ENCODE measurements at regions not wholly inside any gene's neighbourhood (a gene's known extent, or its start where the extent isn't known, plus 50 kb on each side); places are given as distances from the start of the nearest gene placed in this dataset.

DNA sequence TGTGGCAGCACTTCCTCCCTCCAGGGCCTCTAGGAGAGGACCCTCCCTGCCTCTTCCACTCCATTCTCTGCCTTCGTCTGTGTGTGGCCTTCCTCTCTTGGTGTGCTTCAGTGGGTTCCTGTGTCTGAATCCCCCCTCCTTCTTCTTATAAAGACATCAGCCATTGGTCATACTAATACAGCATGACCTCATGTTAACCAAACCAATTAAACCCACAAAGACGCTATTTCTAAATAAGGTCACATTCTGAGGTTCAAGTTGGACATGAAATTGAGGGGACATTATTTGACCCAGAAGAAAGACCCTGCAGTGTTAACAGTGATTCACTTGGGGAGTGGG lies 398.6 kb downstream of the SHANK2 start:
- Mint-ChIP-seq H3K36me3 (ENCODE audit: insufficient read depth in 1 of 3, low read depth in 3 of 3) (no peaks in the 10 kb centered on the region; a peak in 1 of 7 replicates), H3K4me3 (no peak overlapping the region), H3K27ac (no peak overlapping the region; a peak in 1 of 7 replicates), H3K27me3 (ENCODE audit: low read depth) (no peaks in the 10 kb centered on the region), H3K4me1 (peaks cover 2 to 4% of the 10 kb centered on the region in 2 experiments; a peak in 2 of 4 replicates), H3K9me3 (no peaks in the 10 kb centered on the region)
- no peaks in the 10 kb centered on the region for H4K20me1 ChIP-seq (ENCODE audit: control insufficient read depth, insufficient read depth, insufficient read length)
- no peak overlapping the region for H4K8ac ChIP-seq (replicated peaks; ENCODE audit: insufficient read length, low read depth, low read length)
- no peak overlapping the region for H4K5ac ChIP-seq (ENCODE audit: insufficient read length, low read depth, low read length)
- H3K27me3 ChIP-seq (ENCODE audit: insufficient read depth, low read length) = no peaks in the 10 kb centered on the region
- H2AFZ ChIP-seq (ENCODE audit: low read length) = no peak overlapping the region
- no peak overlapping the region for H3K4ac ChIP-seq (ENCODE audit: low read depth, low read length)
- H3K79me2 ChIP-seq (ENCODE audit: insufficient read depth, low read length) = no peaks in the 10 kb centered on the region
- WGBS (ENCODE audit: extremely low coverage, insufficient read length, low lambda C conversion rate) = no CpG with 5 or more reads among the region's 2 CpGs
- no peak overlapping the region for H2BK12ac ChIP-seq (ENCODE audit: insufficient read length, low read depth, low read length)
- TF ChIP-seq, protein P1, sequence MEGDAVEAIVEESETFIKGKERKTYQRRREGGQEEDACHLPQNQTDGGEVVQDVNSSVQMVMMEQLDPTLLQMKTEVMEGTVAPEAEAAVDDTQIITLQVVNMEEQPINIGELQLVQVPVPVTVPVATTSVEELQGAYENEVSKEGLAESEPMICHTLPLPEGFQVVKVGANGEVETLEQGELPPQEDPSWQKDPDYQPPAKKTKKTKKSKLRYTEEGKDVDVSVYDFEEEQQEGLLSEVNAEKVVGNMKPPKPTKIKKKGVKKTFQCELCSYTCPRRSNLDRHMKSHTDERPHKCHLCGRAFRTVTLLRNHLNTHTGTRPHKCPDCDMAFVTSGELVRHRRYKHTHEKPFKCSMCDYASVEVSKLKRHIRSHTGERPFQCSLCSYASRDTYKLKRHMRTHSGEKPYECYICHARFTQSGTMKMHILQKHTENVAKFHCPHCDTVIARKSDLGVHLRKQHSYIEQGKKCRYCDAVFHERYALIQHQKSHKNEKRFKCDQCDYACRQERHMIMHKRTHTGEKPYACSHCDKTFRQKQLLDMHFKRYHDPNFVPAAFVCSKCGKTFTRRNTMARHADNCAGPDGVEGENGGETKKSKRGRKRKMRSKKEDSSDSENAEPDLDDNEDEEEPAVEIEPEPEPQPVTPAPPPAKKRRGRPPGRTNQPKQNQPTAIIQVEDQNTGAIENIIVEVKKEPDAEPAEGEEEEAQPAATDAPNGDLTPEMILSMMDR (conservative IDR thresholded peaks at IDR 0.05) = no peak
- no peak overlapping the region for H3K56ac ChIP-seq (ENCODE audit: insufficient read length, low read depth, low read length)
- no peak overlapping the region for H2BK20ac ChIP-seq (ENCODE audit: low read depth, low read length, poor library complexity, severe bottlenecking)
- H3K9ac ChIP-seq (ENCODE audit: extremely low read depth, insufficient read length, low read length) = no peak overlapping the region
- no peak for DNase-seq
- no peak overlapping the region for H3K14ac ChIP-seq (ENCODE audit: insufficient read depth, low read length)
- no peaks in the 10 kb centered on the region for H3K23me2 ChIP-seq (ENCODE audit: insufficient read length, low read depth, low read length, poor library complexity, severe bottlenecking)
- no peaks in the 10 kb centered on the region for H3K79me1 ChIP-seq (ENCODE audit: insufficient read depth, low read depth, low read length, poor library complexity, severe bottlenecking)
- no peak overlapping the region for H4K91ac ChIP-seq (ENCODE audit: insufficient read length, low read depth, low read length)
- H3T11ph ChIP-seq (ENCODE audit: low read length) = no peak overlapping the region
- H2BK5ac ChIP-seq (ENCODE audit: insufficient read length, low read length) = no peak overlapping the region
- no peak overlapping the region for H2AK5ac ChIP-seq (ENCODE audit: insufficient read length, low read length)
- no peak overlapping the region for H2BK120ac ChIP-seq (ENCODE audit: low read depth, low read length, poor library complexity, severe bottlenecking)
- no peak overlapping the region for H3K18ac ChIP-seq (ENCODE audit: insufficient read length, low read depth, low read length)
- H3K23ac ChIP-seq (ENCODE audit: insufficient read length, low read depth, low read length) = no peak overlapping the region
- no peaks in the 10 kb centered on the region for H3K4me1 ChIP-seq (ENCODE audit: insufficient read depth, low read length)
- no peaks in the 10 kb centered on the region for H3K9me3 ChIP-seq (ENCODE audit: control insufficient read depth, low read depth, low read length)
- no peak overlapping the region for H3K4me2 ChIP-seq (ENCODE audit: insufficient read depth, insufficient read length, low read length)
- no peak overlapping the region for H3K27ac ChIP-seq (ENCODE audit: insufficient read length, low read depth, low read length)
- no peak overlapping the region for H2BK15ac ChIP-seq (ENCODE audit: low read depth, low read length)
